ENCODE measurements at regions not wholly inside any gene's neighbourhood (a gene's known extent, or its start where the extent isn't known, plus 50 kb on each side); places are given as distances from the start of the nearest gene placed in this dataset.

DNA sequence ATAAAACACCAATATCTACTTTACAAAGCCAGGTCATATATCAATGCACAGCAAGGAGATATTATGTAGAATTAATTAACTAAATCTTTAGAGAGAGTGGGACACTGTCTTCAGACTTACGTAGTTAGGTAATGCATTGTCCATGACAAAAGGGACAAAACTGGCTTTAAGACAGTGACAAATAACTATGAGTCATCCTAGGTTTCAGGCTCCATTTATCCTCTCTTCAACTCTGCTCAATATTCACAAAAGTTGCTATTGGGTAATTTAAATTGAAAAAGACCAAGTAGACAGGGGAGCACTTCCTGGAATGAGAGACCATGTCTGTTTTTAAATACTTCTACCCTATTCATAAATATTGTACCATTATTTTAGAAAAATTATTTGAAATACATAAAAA lies 464.5 kb downstream of the ARL4A start:
- TF ChIP-seq, protein P1, sequence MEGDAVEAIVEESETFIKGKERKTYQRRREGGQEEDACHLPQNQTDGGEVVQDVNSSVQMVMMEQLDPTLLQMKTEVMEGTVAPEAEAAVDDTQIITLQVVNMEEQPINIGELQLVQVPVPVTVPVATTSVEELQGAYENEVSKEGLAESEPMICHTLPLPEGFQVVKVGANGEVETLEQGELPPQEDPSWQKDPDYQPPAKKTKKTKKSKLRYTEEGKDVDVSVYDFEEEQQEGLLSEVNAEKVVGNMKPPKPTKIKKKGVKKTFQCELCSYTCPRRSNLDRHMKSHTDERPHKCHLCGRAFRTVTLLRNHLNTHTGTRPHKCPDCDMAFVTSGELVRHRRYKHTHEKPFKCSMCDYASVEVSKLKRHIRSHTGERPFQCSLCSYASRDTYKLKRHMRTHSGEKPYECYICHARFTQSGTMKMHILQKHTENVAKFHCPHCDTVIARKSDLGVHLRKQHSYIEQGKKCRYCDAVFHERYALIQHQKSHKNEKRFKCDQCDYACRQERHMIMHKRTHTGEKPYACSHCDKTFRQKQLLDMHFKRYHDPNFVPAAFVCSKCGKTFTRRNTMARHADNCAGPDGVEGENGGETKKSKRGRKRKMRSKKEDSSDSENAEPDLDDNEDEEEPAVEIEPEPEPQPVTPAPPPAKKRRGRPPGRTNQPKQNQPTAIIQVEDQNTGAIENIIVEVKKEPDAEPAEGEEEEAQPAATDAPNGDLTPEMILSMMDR (IDR thresholded peaks at IDR 0.05; ENCODE audit: low read depth, low read length), result no peak
- TF ChIP-seq EZH2phosphoT487 (IDR thresholded peaks at IDR 0.05; ENCODE audit: low read depth), result no peak

Measured in OCI-LY3 (cell line).